Gastroesophageal sphincter (tissue), 3 donors: ENCODE measurements at regions not wholly inside any gene's neighbourhood (a gene's known extent, or its start where the extent isn't known, plus 50 kb on each side); places are given as distances from the start of the nearest gene placed in this dataset.

Experiments
- EP300 ChIP-seq: sonication (generic); formaldehyde crosslinking; IDR thresholded peaks from one replicate; pipeline ENCODE4 v1.6.1; 2017; ENCODE audit warnings: antibody characterized with exemption, mild to moderate bottlenecking
- POLR2AphosphoS5 ChIP-seq: sonication (generic); formaldehyde crosslinking; IDR thresholded peaks from one replicate; pipeline ENCODE4 v1.6.1; 2017; ENCODE audit warnings: antibody characterized with exemption
- TF ChIP-seq, protein P1 (sequence below), 4 experiments: fragments of 200-600 bp in 2 of 4; fragments of 450-650 bp in 2 of 4; sonication (generic) in 1 of 4; IDR thresholded peaks; one replicate each; pipeline ENCODE4 v1.5.1; 2017 to 2019; ENCODE audit warnings: antibody characterized with exemption in 4 of 4, mild to moderate bottlenecking in 2 of 4, moderate library complexity in 2 of 4

DNA sequence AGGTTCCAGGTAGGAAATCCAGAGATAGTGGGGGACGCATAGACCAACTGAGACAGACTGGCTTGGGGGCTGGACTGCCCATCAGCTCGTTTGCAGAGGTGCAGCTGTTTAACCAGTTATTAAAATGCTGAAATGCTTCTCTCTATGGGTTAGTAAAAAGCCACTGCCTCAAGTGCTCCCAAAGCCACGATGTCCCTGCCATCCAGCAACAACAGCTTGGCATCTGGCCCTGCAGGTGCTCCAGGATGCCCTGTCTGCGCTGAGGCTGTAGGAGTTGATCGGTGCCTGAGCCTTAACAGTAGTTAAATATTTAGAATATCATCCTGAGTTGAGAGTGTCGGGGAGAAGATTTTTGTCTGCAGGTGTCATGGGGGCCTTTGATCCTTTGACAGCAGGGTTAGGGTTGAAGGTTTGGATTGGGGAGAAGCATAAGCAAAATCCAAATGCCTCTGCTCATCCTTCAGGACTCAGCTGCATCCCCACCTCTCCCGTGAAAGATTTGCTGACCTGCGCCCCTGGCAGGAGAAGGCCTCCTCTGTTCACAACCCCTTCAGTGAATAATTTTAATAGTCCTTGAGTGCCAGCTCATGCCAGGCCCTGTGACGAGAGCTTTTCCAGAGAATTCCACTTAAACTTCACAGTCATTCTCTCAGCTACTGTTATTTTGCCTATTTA lies 127.3 kb upstream of the PWP1 start:
- TF ChIP-seq, protein P1, sequence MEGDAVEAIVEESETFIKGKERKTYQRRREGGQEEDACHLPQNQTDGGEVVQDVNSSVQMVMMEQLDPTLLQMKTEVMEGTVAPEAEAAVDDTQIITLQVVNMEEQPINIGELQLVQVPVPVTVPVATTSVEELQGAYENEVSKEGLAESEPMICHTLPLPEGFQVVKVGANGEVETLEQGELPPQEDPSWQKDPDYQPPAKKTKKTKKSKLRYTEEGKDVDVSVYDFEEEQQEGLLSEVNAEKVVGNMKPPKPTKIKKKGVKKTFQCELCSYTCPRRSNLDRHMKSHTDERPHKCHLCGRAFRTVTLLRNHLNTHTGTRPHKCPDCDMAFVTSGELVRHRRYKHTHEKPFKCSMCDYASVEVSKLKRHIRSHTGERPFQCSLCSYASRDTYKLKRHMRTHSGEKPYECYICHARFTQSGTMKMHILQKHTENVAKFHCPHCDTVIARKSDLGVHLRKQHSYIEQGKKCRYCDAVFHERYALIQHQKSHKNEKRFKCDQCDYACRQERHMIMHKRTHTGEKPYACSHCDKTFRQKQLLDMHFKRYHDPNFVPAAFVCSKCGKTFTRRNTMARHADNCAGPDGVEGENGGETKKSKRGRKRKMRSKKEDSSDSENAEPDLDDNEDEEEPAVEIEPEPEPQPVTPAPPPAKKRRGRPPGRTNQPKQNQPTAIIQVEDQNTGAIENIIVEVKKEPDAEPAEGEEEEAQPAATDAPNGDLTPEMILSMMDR (IDR thresholded peaks at IDR 0.05) = no peak
- TF ChIP-seq POLR2AphosphoS5 (no peak), EP300 (no peak)
